Testis (tissue), 2 donors: ENCODE measurements at regions not wholly inside any gene's neighbourhood (a gene's known extent, or its start where the extent isn't known, plus 50 kb on each side); places are given as distances from the start of the nearest gene placed in this dataset.

Source experiments
- DNase-seq: peaks from one replicate; pipeline ENCODE4 v3.0.0-alpha.2; 2019
- H3K27ac ChIP-seq, 2 donors: fragments of 200-600 bp; sonication (generic); one replicate each; pipeline ENCODE4 v1.5.1; 2019
- H3K27me3 ChIP-seq: fragments of 200-600 bp; sonication (generic); one replicate; pipeline ENCODE4 v1.5.1; 2019
- H3K36me3 ChIP-seq: fragments of 200-600 bp; sonication (generic); one replicate; pipeline ENCODE4 v1.5.1; 2017; ENCODE audit warnings: low read depth; ENCODE audit errors: missing control alignments
- H3K4me1 ChIP-seq: fragments of 200-600 bp; sonication (generic); one replicate; pipeline ENCODE4 v1.5.1; 2019
- H3K4me3 ChIP-seq, 2 donors: fragments of 200-600 bp; sonication (generic); one replicate each; pipeline ENCODE4 v1.5.1; 2017 to 2019
- H3K9me3 ChIP-seq: fragments of 200-600 bp; sonication (generic); one replicate; pipeline ENCODE4 v1.5.1; 2017
- POLR2A ChIP-seq: fragments of 450-650 bp; IDR thresholded peaks from one replicate; pipeline ENCODE4 v1.6.1; 2017; ENCODE audit warnings: antibody characterized with exemption, mild to moderate bottlenecking, moderate library complexity
- WGBS, 2 donors: methylation state at CpG; one replicate each; pipeline ENCODE4 v1.1.5; 2018; 5-methylcytosine and 5-hydroxymethylcytosine counted together
- intact Hi-C: fragments of 100-400 bp; cut with DNase I; formaldehyde crosslinking; loops from one replicate; pipeline ENCODE4 v1.15.1; 2023; ENCODE audit warnings: low total_unique reads
- TF ChIP-seq, protein P1 (sequence below), 3 experiments: fragments of 450-650 bp in 2 of 3; fragments of 200-600 bp in 1 of 3; sonication (generic) in 1 of 3; IDR thresholded peaks; one replicate each; pipeline ENCODE4 v1.5.1; 2016 to 2019; ENCODE audit warnings: antibody characterized with exemption in 3 of 3, mild to moderate bottlenecking in 2 of 3, moderate library complexity in 1 of 3

DNA sequence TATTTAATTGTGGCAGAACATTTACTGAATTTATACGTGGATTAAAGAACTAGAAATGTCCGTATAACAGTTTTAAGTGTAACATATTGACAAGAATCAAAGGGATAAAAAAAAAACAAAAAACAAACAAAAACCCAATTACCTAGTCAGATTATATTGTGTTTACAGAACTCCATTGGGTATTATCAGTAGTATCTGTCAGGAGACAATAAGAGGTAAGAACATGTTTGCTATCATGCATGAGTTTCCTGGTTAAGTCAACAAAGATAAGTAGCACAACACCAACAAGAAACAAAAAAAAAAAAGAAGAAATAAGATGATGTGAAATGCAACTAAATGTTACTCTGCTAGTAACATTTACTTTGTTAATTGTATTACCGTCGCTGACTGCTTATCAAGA is 570.6 kb downstream of the ZBBX start:
- Histone ChIP-seq H3K27ac (no peak overlapping the region), H3K4me3 (no peak overlapping the region), H3K9me3 (no peaks in the 10 kb centered on the region), H3K27me3 (no peaks in the 10 kb centered on the region), H3K4me1 (no peaks in the 10 kb centered on the region), H3K36me3 (no peaks in the 10 kb centered on the region)
- intact Hi-C loops: no loop called here
- 75 to 85% methylated on average over 4 of the region's 4 CpGs for WGBS, 2 donors
- TF ChIP-seq POLR2A: no peak
- TF ChIP-seq, protein P1, sequence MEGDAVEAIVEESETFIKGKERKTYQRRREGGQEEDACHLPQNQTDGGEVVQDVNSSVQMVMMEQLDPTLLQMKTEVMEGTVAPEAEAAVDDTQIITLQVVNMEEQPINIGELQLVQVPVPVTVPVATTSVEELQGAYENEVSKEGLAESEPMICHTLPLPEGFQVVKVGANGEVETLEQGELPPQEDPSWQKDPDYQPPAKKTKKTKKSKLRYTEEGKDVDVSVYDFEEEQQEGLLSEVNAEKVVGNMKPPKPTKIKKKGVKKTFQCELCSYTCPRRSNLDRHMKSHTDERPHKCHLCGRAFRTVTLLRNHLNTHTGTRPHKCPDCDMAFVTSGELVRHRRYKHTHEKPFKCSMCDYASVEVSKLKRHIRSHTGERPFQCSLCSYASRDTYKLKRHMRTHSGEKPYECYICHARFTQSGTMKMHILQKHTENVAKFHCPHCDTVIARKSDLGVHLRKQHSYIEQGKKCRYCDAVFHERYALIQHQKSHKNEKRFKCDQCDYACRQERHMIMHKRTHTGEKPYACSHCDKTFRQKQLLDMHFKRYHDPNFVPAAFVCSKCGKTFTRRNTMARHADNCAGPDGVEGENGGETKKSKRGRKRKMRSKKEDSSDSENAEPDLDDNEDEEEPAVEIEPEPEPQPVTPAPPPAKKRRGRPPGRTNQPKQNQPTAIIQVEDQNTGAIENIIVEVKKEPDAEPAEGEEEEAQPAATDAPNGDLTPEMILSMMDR (IDR thresholded peaks at IDR 0.05): no peak
- DNase-seq: no peak

DNA sequence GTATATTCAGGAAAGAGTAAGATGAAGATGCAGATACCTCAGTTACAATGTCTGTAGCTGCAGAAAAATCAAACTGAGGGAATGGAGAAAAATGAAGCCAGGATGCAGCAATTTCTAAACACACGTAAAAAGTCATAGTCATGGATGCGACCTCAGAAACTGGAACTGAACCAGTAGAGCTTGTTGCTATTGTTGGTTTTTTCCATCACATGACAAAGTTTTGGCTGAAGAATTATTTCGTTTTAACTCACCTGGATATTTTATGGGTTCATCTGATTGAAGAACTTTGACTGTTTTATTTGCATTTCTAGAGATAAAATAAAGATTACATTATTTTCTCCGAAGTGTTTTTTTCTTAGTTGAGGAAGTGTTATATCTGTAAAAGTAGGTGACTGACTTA is 591.2 kb downstream of the ZBBX start:
- no peaks in the 10 kb centered on the region for H3K36me3 ChIP-seq
- no peaks in the 10 kb centered on the region for H3K27me3 ChIP-seq
- H3K27ac ChIP-seq: no peak overlapping the region
- no peak for DNase-seq
- WGBS, 2 donors: 82 to 90% methylated on average over 4 of the region's 4 CpGs
- intact Hi-C loops: no loop called here
- H3K9me3 ChIP-seq: no peaks in the 10 kb centered on the region
- no peak for TF ChIP-seq POLR2A
- TF ChIP-seq, protein P1 (IDR thresholded peaks at IDR 0.05): no peak
- no peaks in the 10 kb centered on the region for H3K4me1 ChIP-seq
- H3K4me3 ChIP-seq: no peak overlapping the region

DNA sequence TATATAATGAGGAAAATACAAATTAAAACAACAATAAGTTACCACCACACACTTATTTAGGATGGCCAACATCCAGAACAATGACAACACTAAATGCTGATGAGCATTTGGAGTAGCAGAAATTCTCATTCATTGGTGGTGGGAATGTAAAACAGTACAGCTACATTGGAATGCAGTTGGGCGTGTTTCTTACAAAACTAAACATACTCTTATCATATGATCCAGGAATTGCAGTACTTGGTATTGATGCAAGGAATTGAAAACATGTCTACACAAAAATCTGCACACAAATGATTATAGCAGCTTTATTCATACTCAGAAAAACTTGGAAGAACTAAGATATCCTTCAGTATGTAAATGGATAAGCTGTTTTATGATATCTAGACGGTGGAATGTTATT is 594.2 kb downstream of the ZBBX start:
- WGBS, 2 donors: 38 to 44% methylated on average over 2 of the region's 2 CpGs
- Histone ChIP-seq H3K4me3 (no peak overlapping the region), H3K27ac (no peak overlapping the region), H3K9me3 (no peaks in the 10 kb centered on the region), H3K27me3 (no peaks in the 10 kb centered on the region), H3K4me1 (no peaks in the 10 kb centered on the region), H3K36me3 (no peaks in the 10 kb centered on the region)
- intact Hi-C loops: no loop called here
- TF ChIP-seq POLR2A: no peak
- TF ChIP-seq, protein P1 (IDR thresholded peaks at IDR 0.05): no peak
- DNase-seq: no peak

DNA sequence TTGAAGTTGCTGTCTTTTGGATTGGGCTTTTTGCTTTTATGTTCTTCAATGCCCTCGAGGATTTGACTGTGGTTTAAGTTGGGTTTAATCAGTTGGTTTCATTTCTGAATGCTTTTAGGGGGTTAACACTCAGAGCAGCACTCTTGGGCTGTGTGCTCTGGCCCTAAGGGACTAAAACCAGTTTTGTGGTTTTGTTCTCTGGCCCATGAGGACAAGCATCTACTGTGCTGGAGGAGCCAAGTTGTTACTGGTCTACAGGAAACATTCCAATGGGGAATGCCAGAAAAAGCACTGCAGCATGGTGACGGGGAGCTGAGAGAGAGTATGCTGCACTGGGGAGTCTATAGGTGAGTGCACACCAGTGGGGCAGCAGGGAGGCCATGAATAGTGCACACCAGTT is 596.9 kb downstream of the ZBBX start:
- Histone ChIP-seq H3K4me3 (no peak overlapping the region), H3K4me1 (no peaks in the 10 kb centered on the region), H3K36me3 (no peaks in the 10 kb centered on the region), H3K9me3 (no peaks in the 10 kb centered on the region), H3K27ac (no peak overlapping the region), H3K27me3 (no peaks in the 10 kb centered on the region)
- intact Hi-C loops: no loop called here
- no peak for DNase-seq
- WGBS, 2 donors: 77 to 83% methylated on average over 2 of the region's 2 CpGs
- TF ChIP-seq, protein P1 (IDR thresholded peaks at IDR 0.05): no peak
- no peak for TF ChIP-seq POLR2A

DNA sequence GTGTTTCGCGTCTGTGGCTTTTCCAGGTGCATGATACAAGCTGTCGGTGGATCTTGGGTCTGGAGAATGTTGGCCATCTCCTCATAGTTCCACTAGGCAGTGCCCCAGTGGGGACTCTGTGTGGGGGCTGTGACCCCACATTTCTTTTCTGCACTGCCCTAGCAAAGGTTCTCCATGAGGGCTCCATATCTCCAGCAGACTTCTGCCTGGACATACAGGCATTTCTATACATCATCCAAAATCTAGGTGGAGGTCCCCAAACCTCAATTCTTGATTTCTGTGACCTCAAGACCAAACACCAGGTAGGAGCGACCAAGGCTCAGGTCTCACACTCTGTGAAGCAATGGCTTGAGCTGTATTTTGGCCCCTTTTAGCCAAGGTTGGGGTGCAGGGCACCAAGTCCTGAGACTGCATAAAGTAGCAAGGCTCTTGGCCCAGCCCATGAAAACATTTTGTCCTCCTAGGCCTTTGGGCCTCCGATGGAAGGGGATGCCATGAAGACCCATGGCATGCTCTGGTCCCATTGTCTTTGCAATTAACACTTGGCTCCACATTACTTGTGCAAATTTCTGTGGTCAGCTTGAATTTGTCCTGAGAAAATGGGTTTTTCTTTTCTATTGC is 615.3 kb downstream of the ZBBX start:
- H3K27ac ChIP-seq: no peak overlapping the region
- TF ChIP-seq, protein P1 (IDR thresholded peaks at IDR 0.05): no peak
- no peak for TF ChIP-seq POLR2A
- no peaks in the 10 kb centered on the region for H3K9me3 ChIP-seq
- no peak for DNase-seq
- no peak overlapping the region for H3K4me3 ChIP-seq
- intact Hi-C loops: no loop called here
- no peaks in the 10 kb centered on the region for H3K36me3 ChIP-seq
- H3K27me3 ChIP-seq: no peaks in the 10 kb centered on the region
- no peaks in the 10 kb centered on the region for H3K4me1 ChIP-seq
- 77 to 86% methylated on average over 5 of the region's 5 CpGs for WGBS, 2 donors
